Panc1 (cell line): ENCODE measurements at regions not wholly inside any gene's neighbourhood (a gene's known extent, or its start where the extent isn't known, plus 50 kb on each side); places are given as distances from the start of the nearest gene placed in this dataset.
"Not testable (repeated sequence)": the region's sequence is repeated elsewhere in the genome, so short reads cannot be mapped to it uniquely, and the experiment has no call there.

ENCODE experiments used
- ATAC-seq: fragments of 200-7000 bp; cut with Tn5 transposase; 2 replicates; pipeline ENCODE4 v1.9.1; 2020; ENCODE audit warnings: mild to moderate bottlenecking, moderate library complexity
- BruUV-seq: library from RNA; stranded (reverse); fragments of 400-500 nt; replicated peaks from 2 replicates; lab custom pipeline; 2021; lab: Mats Ljungman, UMichigan
- CTCF ChIA-PET: fragments of 300-600 bp; sonication (Branson Sonifier 250); formaldehyde crosslinking; loops from one replicate; lab custom pipeline; 2022; ENCODE audit warnings: antibody characterized with exemption; lab: Charles Lee
- POLR2A ChIA-PET: fragments of 300-600 bp; sonication (Branson Sonifier 250); formaldehyde crosslinking; loops from one replicate; lab custom pipeline; 2022; ENCODE audit warnings: antibody characterized with exemption; lab: Charles Lee
- DNase-seq: peaks from one replicate; pipeline ENCODE4 v3.0.0-alpha.2; 2010; ENCODE audit warnings: low read depth, low spot score
- H3K27ac ChIP-seq: 2 replicates; pipeline ENCODE4 v1.5.1; 2011; ENCODE audit warnings: mild to moderate bottlenecking, low read length, inconsistent platforms
- H3K27me3 ChIP-seq: fragments of 200-500 bp; sonication (Bioruptor generic); 2 replicates; pipeline ENCODE4 v1.6.0; 2014; ENCODE audit warnings: low read length, inconsistent platforms; ENCODE audit not compliant: control insufficient read depth, insufficient read depth
- H3K36me3 ChIP-seq: fragments of 200-500 bp; sonication (Bioruptor generic); 2 replicates; pipeline ENCODE4 v1.5.1; 2014; ENCODE audit warnings: inconsistent platforms, mild to moderate bottlenecking, low read length, moderate library complexity; ENCODE audit not compliant: control insufficient read depth, insufficient read depth
- H3K4me1 ChIP-seq: 2 replicates; pipeline ENCODE4 v1.5.1; 2011; ENCODE audit warnings: inconsistent platforms, mild to moderate bottlenecking, low read length, moderate library complexity; ENCODE audit not compliant: control insufficient read depth, insufficient read depth
- H3K4me3 ChIP-seq, 2 experiments: 2 replicates each; pipeline ENCODE4 v1.5.1; 2011 to 2012; ENCODE audit warnings: low read depth in 2 of 2, low read length in 2 of 2, mild to moderate bottlenecking in 2 of 2, inconsistent platforms in 1 of 2, moderate library complexity in 1 of 2
- H3K9me3 ChIP-seq: fragments of 200-500 bp; sonication (Bioruptor generic); 2 replicates; pipeline ENCODE4 v1.5.1; 2014; ENCODE audit warnings: low read depth, mild to moderate bottlenecking, inconsistent platforms, low read length, moderate library complexity; ENCODE audit not compliant: control insufficient read depth, insufficient read depth
- POLR2AphosphoS5 ChIP-seq: IDR thresholded peaks from 2 replicates; pipeline ENCODE4 v1.6.1; 2012; ENCODE audit warnings: mild to moderate bottlenecking, low read depth, low read length, moderate library complexity
- SIN3A ChIP-seq: IDR thresholded peaks from 2 replicates; pipeline ENCODE4 v1.6.1; 2012; ENCODE audit warnings: low read depth, mild to moderate bottlenecking, low read length, moderate library complexity, borderline replicate concordance; ENCODE audit not compliant: insufficient read depth
- TCF7L2 ChIP-seq: IDR thresholded peaks from 2 replicates; pipeline ENCODE4 v1.6.1; 2011; ENCODE audit warnings: mild to moderate bottlenecking, low read depth, low read length, inconsistent platforms
- in situ Hi-C: cut with HindIII; loops from 2 replicates; pipeline ENCODE4 v1.10.0; 2016; ENCODE audit warnings: low sequenced_read_pairs, low pct_unique_long_range_greater_than_20kb
- intact Hi-C: fragments of 100-400 bp; cut with micrococcal nuclease; formaldehyde crosslinking; loops from one replicate; pipeline ENCODE4 v1.10.0; 2022; ENCODE audit not compliant: unreplicated experiment
- TF ChIP-seq, protein P1 (sequence below): fragments of 450-650 bp; IDR thresholded peaks from 2 replicates; pipeline ENCODE4 v1.5.1; 2017; ENCODE audit warnings: mild to moderate bottlenecking
- TF ChIP-seq, protein P2 (sequence below), 2 experiments: IDR thresholded peaks; 2 replicates each; pipeline ENCODE4 v1.6.1; 2011 to 2012; ENCODE audit warnings: low read depth in 2 of 2, control low read depth in 1 of 2, low read length in 1 of 2, mild to moderate bottlenecking in 1 of 2, moderate library complexity in 1 of 2; ENCODE audit not compliant: insufficient read depth in 1 of 2

DNA sequence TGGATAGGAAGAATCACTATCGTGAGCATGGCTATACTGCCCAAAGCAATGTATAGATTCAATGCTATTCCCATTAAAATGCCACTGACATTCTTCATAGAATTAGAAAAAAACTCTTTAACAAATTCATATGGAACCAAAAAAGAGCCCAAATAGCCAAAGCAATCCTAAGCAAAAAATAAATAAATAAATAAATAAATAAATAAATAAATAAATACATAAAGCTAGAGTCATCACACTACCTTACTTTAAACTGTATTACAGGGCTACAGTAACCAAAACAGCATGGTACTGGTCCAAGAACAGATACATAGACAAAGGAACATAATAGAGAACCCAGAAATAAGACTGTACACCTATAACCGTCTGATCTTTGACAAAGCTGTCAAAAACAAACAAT is 180.4 kb upstream of the CDKN2B start:
- TF ChIP-seq, protein P1, sequence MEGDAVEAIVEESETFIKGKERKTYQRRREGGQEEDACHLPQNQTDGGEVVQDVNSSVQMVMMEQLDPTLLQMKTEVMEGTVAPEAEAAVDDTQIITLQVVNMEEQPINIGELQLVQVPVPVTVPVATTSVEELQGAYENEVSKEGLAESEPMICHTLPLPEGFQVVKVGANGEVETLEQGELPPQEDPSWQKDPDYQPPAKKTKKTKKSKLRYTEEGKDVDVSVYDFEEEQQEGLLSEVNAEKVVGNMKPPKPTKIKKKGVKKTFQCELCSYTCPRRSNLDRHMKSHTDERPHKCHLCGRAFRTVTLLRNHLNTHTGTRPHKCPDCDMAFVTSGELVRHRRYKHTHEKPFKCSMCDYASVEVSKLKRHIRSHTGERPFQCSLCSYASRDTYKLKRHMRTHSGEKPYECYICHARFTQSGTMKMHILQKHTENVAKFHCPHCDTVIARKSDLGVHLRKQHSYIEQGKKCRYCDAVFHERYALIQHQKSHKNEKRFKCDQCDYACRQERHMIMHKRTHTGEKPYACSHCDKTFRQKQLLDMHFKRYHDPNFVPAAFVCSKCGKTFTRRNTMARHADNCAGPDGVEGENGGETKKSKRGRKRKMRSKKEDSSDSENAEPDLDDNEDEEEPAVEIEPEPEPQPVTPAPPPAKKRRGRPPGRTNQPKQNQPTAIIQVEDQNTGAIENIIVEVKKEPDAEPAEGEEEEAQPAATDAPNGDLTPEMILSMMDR, result no peak
- TF ChIP-seq TCF7L2, result no peak
- TF ChIP-seq POLR2AphosphoS5, result no peak
- TF ChIP-seq, protein P2, sequence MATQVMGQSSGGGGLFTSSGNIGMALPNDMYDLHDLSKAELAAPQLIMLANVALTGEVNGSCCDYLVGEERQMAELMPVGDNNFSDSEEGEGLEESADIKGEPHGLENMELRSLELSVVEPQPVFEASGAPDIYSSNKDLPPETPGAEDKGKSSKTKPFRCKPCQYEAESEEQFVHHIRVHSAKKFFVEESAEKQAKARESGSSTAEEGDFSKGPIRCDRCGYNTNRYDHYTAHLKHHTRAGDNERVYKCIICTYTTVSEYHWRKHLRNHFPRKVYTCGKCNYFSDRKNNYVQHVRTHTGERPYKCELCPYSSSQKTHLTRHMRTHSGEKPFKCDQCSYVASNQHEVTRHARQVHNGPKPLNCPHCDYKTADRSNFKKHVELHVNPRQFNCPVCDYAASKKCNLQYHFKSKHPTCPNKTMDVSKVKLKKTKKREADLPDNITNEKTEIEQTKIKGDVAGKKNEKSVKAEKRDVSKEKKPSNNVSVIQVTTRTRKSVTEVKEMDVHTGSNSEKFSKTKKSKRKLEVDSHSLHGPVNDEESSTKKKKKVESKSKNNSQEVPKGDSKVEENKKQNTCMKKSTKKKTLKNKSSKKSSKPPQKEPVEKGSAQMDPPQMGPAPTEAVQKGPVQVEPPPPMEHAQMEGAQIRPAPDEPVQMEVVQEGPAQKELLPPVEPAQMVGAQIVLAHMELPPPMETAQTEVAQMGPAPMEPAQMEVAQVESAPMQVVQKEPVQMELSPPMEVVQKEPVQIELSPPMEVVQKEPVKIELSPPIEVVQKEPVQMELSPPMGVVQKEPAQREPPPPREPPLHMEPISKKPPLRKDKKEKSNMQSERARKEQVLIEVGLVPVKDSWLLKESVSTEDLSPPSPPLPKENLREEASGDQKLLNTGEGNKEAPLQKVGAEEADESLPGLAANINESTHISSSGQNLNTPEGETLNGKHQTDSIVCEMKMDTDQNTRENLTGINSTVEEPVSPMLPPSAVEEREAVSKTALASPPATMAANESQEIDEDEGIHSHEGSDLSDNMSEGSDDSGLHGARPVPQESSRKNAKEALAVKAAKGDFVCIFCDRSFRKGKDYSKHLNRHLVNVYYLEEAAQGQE (IDR thresholded peaks at IDR 0.05; ENCODE audit: insufficient read depth in 1 of 2, low read depth in 2 of 2, low read length in 1 of 2), result no peak
- TF ChIP-seq SIN3A, result no peak
- no peaks in the 10 kb centered on the region for H3K4me1 ChIP-seq
- in situ Hi-C loops (no loop called here), intact Hi-C loops (no loop called here)
- no TSS peak for BruUV-seq
- no peaks in the 10 kb centered on the region for H3K36me3 ChIP-seq
- ATAC-seq, result no peak
- CTCF ChIA-PET, result no interaction called here
- H3K4me3 ChIP-seq, result no peak overlapping the region
- no peaks in the 10 kb centered on the region for H3K9me3 ChIP-seq
- no peak for DNase-seq
- no peak overlapping the region for H3K27ac ChIP-seq
- POLR2A ChIA-PET, result no interaction called here
- H3K27me3 ChIP-seq, result no peaks in the 10 kb centered on the region

DNA sequence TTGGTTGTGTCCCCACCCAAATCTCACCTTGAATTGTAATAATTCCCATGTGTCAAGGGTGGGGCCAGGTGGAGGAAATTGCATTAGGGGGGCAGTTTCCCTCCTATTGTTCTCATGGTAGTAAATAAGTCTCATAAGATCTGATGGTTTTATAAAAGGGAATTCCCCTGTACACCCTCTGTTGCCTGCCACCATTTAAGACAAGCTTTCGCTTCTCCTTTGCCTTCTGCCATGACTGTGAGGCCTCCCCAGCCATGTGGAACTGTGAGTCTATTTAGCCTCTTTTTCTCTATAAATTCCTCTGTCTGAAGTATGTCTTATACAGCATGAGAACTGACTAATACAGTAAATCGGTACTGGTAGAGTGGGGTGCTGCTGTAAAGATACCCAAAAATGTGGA is 187.9 kb upstream of the CDKN2B start:
- BruUV-seq, result not testable (repeated sequence)

DNA sequence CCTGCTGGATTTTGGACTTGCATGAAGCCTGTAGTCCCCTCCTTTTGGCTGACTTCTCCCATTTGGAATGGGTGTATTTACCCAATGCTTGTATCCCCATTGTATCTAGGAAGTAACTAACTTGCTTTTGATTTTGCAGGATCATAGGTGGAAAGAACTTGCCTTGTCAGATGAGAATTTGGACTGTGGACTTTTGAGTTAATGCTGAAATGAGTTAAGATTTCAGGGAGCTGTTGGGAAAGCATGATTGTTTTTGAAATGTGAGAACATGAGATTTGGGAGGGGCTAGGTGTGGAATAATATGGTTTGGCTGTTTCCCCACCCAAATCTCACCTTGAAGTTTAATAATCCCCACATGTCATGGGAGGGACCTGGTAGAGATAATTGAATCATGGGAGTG is 189.6 kb upstream of the CDKN2B start:
- Histone ChIP-seq H3K4me1 (no peaks in the 10 kb centered on the region), H3K36me3 (no peaks in the 10 kb centered on the region), H3K4me3 (no peak overlapping the region), H3K27ac (no peak overlapping the region), H3K27me3 (no peaks in the 10 kb centered on the region), H3K9me3 (no peaks in the 10 kb centered on the region)
- POLR2A ChIA-PET, result no interaction called here
- intact Hi-C loops (no loop called here), in situ Hi-C loops (no loop called here)
- ATAC-seq, result no peak
- no TSS peak for BruUV-seq
- TF ChIP-seq POLR2AphosphoS5 (no peak), TCF7L2 (no peak), SIN3A (no peak)
- TF ChIP-seq, protein P2 (IDR thresholded peaks at IDR 0.05; ENCODE audit: insufficient read depth in 1 of 2, low read depth in 2 of 2, low read length in 1 of 2), result no peak
- TF ChIP-seq, protein P1, result no peak
- no peak for DNase-seq
- CTCF ChIA-PET, result no interaction called here

More for the DNA sequence above, 187.9 kb upstream of the CDKN2B start:
- H3K9me3 ChIP-seq, H3K4me1 ChIP-seq, intact Hi-C loops, ATAC-seq, H3K4me3 ChIP-seq, H3K27me3 ChIP-seq, H3K36me3 ChIP-seq, H3K27ac ChIP-seq, CTCF ChIA-PET, in situ Hi-C loops, DNase-seq, POLR2A ChIA-PET: not testable (repeated sequence)
